Smooth muscle cell (in vitro differentiated cells): ENCODE measurements at regions not wholly inside any gene's neighbourhood (a gene's known extent, or its start where the extent isn't known, plus 50 kb on each side); places are given as distances from the start of the nearest gene placed in this dataset.

ENCODE experiments used
- DNase-seq: peaks from one replicate; lab custom pipeline; 2025; ENCODE audit not compliant: unreplicated experiment; lab: John Stamatoyannopoulos, UW
- H2AFZ ChIP-seq: fragments of 200-600 bp; sonication (generic); 2 replicates; pipeline ENCODE4 v1.6.0; 2016; ENCODE audit warnings: antibody characterized with exemption, low read depth, mild to moderate bottlenecking
- H3F3A ChIP-seq: fragments of 200-600 bp; sonication (generic); 2 replicates; pipeline ENCODE4 v1.6.0; 2017; ENCODE audit warnings: antibody characterized with exemption, low read depth
- H3K27ac ChIP-seq: fragments of 200-600 bp; sonication (generic); 2 replicates; pipeline ENCODE4 v1.5.1; 2016; ENCODE audit warnings: low read depth, mild to moderate bottlenecking
- H3K27me3 ChIP-seq: fragments of 200-600 bp; sonication (generic); 2 replicates; pipeline ENCODE4 v1.6.1; 2016; ENCODE audit warnings: low read depth, mild to moderate bottlenecking
- H3K36me3 ChIP-seq: fragments of 200-600 bp; sonication (generic); 2 replicates; pipeline ENCODE4 v1.5.1; 2016; ENCODE audit warnings: low read depth
- H3K4me1 ChIP-seq: fragments of 200-600 bp; sonication (generic); 2 replicates; pipeline ENCODE4 v1.5.1; 2016; ENCODE audit warnings: low read depth
- H3K4me2 ChIP-seq: fragments of 200-600 bp; sonication (generic); 2 replicates; pipeline ENCODE4 v1.6.0; 2016; ENCODE audit warnings: mild to moderate bottlenecking
- H3K4me3 ChIP-seq: fragments of 200-600 bp; sonication (generic); 2 replicates; pipeline ENCODE4 v1.5.1; 2016; ENCODE audit warnings: mild to moderate bottlenecking
- H3K79me2 ChIP-seq: fragments of 200-600 bp; sonication (generic); 2 replicates; pipeline ENCODE4 v1.6.0; 2016; ENCODE audit warnings: low read depth, mild to moderate bottlenecking
- H3K9ac ChIP-seq: fragments of 200-600 bp; sonication (generic); 2 replicates; pipeline ENCODE4 v1.6.0; 2016; ENCODE audit warnings: low read depth
- H3K9me3 ChIP-seq: fragments of 200-600 bp; sonication (generic); replicated peaks from 2 replicates; pipeline ENCODE4 v1.5.1; 2016; ENCODE audit warnings: low read depth
- H4K20me1 ChIP-seq: fragments of 200-600 bp; sonication (generic); 2 replicates; pipeline ENCODE4 v1.6.0; 2016; ENCODE audit warnings: low read depth
- WGBS: methylation state at CpG from one replicate; pipeline ENCODE4 v1.1.7; 2016; ENCODE audit warnings: low lambda C conversion rate; 5-methylcytosine and 5-hydroxymethylcytosine counted together
- TF ChIP-seq, protein P1 (sequence below): fragments of 200-600 bp; sonication (generic); IDR thresholded peaks from 2 replicates; pipeline ENCODE4 v1.5.1; 2017; ENCODE audit warnings: borderline replicate concordance, mild to moderate bottlenecking, antibody characterized with exemption; ENCODE audit not compliant: insufficient read depth, poor library complexity, severe bottlenecking

DNA sequence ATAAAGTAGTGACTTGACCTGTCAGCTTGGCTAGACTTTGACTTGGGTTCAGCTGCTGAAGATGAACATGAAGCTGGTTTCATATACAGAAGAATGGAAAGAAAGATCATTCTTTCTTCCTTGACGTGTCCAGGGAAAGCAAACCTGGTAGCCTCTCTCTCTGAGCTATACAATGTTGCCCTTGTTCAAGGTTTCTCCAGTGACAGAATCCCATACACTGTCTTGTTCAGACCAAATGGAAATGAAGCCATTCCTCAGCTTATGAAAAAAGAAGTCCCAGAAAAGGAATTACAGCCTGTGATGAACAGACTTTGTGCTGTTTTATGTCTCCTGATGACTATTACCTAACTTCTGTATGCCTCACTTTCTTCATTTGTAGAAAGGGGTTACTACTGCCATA lies 349.8 kb upstream of the KLF4 start:
- H3K27me3 ChIP-seq, result no peaks in the 10 kb centered on the region
- WGBS, result 100% methylated on average over 1 of the region's 1 CpG
- no peak for DNase-seq

GRCh38 chr9:107838766-107839165 lies 349.2 kb upstream of the KLF4 start:
- Histone ChIP-seq H3K4me2 (no peak overlapping the region), H3K9ac (no peak overlapping the region), H3K27ac (no peak overlapping the region), H3K9me3 (no peaks in the 10 kb centered on the region), H3K4me3 (no peak overlapping the region), H3K36me3 (no peaks in the 10 kb centered on the region), H2AFZ (no peak overlapping the region), H3K27me3 (no peaks in the 10 kb centered on the region), H3K79me2 (no peaks in the 10 kb centered on the region), H4K20me1 (no peaks in the 10 kb centered on the region), H3F3A (no peaks in the 10 kb centered on the region), H3K4me1 (no peaks in the 10 kb centered on the region)
- no peak for DNase-seq
- TF ChIP-seq, protein P1, sequence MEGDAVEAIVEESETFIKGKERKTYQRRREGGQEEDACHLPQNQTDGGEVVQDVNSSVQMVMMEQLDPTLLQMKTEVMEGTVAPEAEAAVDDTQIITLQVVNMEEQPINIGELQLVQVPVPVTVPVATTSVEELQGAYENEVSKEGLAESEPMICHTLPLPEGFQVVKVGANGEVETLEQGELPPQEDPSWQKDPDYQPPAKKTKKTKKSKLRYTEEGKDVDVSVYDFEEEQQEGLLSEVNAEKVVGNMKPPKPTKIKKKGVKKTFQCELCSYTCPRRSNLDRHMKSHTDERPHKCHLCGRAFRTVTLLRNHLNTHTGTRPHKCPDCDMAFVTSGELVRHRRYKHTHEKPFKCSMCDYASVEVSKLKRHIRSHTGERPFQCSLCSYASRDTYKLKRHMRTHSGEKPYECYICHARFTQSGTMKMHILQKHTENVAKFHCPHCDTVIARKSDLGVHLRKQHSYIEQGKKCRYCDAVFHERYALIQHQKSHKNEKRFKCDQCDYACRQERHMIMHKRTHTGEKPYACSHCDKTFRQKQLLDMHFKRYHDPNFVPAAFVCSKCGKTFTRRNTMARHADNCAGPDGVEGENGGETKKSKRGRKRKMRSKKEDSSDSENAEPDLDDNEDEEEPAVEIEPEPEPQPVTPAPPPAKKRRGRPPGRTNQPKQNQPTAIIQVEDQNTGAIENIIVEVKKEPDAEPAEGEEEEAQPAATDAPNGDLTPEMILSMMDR, result no peak
- 84% methylated on average over 1 of the region's 1 CpG for WGBS

More for the DNA sequence above, 349.8 kb upstream of the KLF4 start:
- Histone ChIP-seq H4K20me1 (no peaks in the 10 kb centered on the region), H3F3A (no peaks in the 10 kb centered on the region), H3K4me2 (no peak overlapping the region), H3K9me3 (no peaks in the 10 kb centered on the region), H3K9ac (no peak overlapping the region), H3K36me3 (no peaks in the 10 kb centered on the region), H2AFZ (no peak overlapping the region), H3K79me2 (no peaks in the 10 kb centered on the region), H3K4me3 (no peak overlapping the region), H3K27ac (no peak overlapping the region), H3K4me1 (no peaks in the 10 kb centered on the region)
- TF ChIP-seq, protein P1, result no peak

DNA sequence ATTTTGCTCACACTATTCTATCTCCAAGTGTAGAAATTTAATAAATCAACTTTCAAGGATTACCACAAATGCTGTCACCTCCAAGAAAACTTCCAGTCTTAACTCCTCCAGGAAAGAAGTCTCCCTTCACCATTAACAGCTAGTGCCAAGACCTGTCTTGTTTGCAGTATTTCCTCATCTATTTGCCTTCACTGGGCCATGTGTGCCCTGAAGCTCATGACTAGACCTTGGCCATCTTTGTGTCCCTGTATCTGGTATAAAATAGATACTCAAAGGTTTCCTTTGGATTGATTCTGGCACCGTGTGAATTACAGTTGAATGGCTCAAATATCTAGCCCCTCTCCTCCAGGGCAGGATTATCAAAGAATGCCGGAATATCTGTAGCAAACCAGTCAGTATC lies 346.7 kb upstream of the KLF4 start:
- H3K4me3 ChIP-seq, result no peak overlapping the region
- H3K4me2 ChIP-seq, result no peak overlapping the region
- no peaks in the 10 kb centered on the region for H3K9me3 ChIP-seq
- H3F3A ChIP-seq, result no peaks in the 10 kb centered on the region
- H3K27ac ChIP-seq, result no peak overlapping the region
- no peaks in the 10 kb centered on the region for H3K4me1 ChIP-seq
- no peaks in the 10 kb centered on the region for H4K20me1 ChIP-seq
- no peak overlapping the region for H2AFZ ChIP-seq
- no peaks in the 10 kb centered on the region for H3K36me3 ChIP-seq
- H3K9ac ChIP-seq, result no peak overlapping the region
- WGBS, result 95% methylated on average over 2 of the region's 2 CpGs
- no peak for DNase-seq
- TF ChIP-seq, protein P1, result no peak
- H3K79me2 ChIP-seq, result no peaks in the 10 kb centered on the region
- H3K27me3 ChIP-seq, result no peaks in the 10 kb centered on the region

GRCh38 chr9:107833295-107833694 lies 343.7 kb upstream of the KLF4 start:
- TF ChIP-seq, protein P1, result no peak
- H3K27me3 ChIP-seq, result peaks cover 6% of the 10 kb centered on the region
- no peak for DNase-seq
- WGBS, result 75% methylated on average over 4 of the region's 4 CpGs
- H3K36me3 ChIP-seq, result no peaks in the 10 kb centered on the region
- H3K4me2 ChIP-seq, result no peak overlapping the region
- no peak overlapping the region for H3K4me3 ChIP-seq
- H3K79me2 ChIP-seq, result no peaks in the 10 kb centered on the region
- no peaks in the 10 kb centered on the region for H3K4me1 ChIP-seq
- H2AFZ ChIP-seq, result no peak overlapping the region
- no peaks in the 10 kb centered on the region for H3F3A ChIP-seq
- H3K27ac ChIP-seq, result no peak overlapping the region
- H3K9ac ChIP-seq, result no peak overlapping the region
- H4K20me1 ChIP-seq, result no peaks in the 10 kb centered on the region
- H3K9me3 ChIP-seq, result no peaks in the 10 kb centered on the region
